ENCODE measurements at regions not wholly inside any gene's neighbourhood (a gene's known extent, or its start where the extent isn't known, plus 50 kb on each side); places are given as distances from the start of the nearest gene placed in this dataset.
A peak's percentile ranks its signal among the peaks of the same experiment; 100 is the strongest.

- DNase-seq: no peak
Measured at GRCh38 chr18:65547046-65547445, 203.8 kb upstream of the CDH7 start.

GRCh38 chr18:65544701-65545100 is 206.1 kb upstream of the CDH7 start:
- no peak for DNase-seq

DNA sequence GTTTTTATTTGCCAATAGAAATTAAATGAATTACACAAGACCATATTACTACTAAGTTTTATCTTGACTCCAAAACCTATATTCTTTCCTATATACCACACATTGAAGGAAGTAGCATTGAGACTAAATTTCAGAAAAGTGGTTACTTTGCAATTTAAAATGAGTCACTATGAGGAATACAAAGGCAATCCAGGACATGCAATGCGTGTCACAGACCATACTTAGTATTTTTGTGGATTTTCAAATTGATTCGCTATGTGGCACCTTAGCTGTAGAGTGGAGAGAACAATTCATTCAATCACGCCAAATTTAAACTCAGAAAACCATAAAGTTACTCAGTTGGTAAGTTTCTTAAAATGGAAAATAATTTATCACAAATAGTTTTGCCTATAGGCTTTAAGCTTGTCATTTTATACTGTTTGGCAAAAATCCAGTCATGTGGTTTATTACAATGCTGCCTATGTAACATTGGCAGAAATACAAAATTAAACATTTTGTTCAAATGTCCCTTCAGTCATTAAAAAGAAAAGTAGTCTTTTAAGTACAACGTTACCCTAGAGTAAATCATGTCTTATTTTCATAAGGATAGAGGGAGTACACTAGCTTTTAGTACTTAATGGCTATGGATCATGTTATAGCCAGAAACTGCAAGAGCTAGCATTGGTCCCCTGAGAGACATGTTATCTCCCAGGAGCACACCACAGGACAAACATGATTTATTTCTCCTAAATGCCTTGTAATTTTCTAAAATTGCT is 222.8 kb upstream of the CDH7 start:
- peak; percentile 77 for DNase-seq

GRCh38 chr18:65526099-65526498 is 224.7 kb upstream of the CDH7 start:
- no peak for DNase-seq

DNA sequence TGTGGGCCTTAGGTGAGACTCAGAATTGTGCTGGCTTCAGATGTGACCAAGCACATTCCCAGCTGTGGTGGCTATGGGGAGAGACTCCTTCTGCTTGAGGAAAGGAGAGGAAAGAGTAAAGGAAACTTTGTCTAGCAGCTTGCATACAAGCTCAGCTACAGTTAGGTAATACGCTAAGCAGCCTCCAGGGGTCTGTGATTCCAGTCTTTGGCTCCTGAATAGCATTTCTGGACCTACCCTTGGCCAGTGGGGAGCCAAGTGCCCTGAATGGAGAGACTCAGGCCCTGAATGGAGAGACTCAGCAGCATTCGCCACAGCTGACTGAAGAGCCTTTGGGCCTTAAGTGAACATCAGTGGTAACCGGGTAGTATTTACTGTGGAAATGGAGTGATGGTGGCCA is 227.4 kb upstream of the CDH7 start:
- DNase-seq: no peak

GRCh38 chr18:65522907-65523306 is 227.9 kb upstream of the CDH7 start:
- DNase-seq: no peak

GRCh38 chr18:65516209-65516608 is 234.6 kb upstream of the CDH7 start:
- DNase-seq: no peak

DNA sequence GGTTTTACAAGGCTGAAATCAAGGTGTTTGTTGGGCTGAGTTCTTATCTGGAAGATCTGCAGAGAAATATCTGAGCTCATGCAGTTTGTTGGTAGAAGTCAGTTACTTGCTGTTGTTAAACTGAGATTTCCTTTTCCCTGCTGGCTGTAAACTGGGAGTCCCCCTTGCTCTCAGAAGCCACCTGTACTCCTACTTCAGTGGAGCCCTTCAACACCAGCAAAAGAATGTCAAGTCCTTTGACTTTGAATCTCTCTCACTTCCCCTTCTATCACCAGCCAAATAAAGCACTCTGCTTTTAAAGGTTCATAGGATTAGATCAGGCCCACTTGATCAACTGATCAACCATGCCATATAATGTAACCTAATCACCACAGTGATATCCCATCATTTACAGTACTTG is 252.2 kb upstream of the CDH7 start:
- DNase-seq: no peak

GRCh38 chr18:65487569-65487968 is 263.2 kb upstream of the CDH7 start:
- DNase-seq: peak; percentile 68

DNA sequence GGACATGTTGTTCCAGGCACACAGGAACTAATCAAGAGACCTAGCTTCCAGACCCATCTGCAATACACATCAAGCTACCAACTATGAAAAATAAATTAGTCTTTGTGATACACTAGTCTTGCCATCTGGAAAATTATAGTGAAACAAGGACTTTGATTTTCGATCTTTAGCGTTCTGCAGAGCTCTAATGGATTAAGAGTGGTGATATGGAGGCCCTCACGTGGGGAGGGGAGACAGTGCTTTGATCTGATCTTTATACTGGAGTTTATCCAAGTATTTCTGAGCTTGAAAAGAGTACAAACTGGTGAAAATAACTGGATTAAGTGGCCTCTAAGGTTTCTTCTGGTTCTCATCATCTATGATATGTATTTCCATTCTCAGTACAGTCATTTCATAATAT is 273.4 kb upstream of the CDH7 start:
- DNase-seq: no peak

GRCh38 chr18:65468881-65469280 is 281.9 kb upstream of the CDH7 start:
- no peak for DNase-seq

DNA sequence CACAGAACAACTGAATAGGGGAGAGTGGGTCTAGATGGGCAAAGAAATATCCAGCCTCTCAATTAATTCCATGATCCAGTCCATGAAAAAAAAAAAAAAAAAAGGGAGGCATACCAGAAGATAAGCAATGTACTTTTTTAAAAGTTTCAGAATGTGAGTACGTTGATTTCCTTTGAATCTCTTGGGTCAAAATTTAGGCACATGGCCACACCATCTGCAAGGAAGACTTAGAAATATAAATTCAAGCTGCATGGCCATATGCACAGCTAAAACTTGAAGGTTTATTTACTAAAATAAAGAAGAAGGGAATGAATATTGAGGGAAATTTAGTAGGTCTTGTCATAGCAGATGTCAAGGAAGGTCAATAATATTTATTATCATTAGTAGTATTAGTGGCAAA is 286.5 kb upstream of the CDH7 start:
- DNase-seq: no peak

DNA sequence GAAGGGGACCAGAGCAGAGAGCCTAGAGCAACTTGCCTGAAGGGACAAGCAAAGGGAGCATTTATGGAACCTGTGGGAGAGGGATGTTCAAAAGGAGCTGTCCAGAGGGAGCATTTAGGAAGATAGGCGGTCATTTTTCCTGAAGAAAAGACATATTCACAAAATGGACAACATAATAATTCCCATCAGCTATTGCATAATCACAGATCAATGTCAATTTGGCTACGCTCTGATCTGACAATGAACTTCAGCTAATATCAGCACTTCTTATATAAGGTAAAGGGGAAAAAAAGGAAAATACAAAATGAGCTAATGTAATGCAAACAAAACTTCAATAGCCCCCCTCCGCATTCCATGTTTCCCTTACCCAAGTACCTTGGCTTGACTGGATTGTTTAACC is 291.1 kb upstream of the CDH7 start:
- DNase-seq: no peak

GRCh38 chr18:65458871-65459270 is 291.9 kb upstream of the CDH7 start:
- no peak for DNase-seq

GRCh38 chr18:65439188-65439587 is 311.6 kb upstream of the CDH7 start:
- DNase-seq: no peak

DNA sequence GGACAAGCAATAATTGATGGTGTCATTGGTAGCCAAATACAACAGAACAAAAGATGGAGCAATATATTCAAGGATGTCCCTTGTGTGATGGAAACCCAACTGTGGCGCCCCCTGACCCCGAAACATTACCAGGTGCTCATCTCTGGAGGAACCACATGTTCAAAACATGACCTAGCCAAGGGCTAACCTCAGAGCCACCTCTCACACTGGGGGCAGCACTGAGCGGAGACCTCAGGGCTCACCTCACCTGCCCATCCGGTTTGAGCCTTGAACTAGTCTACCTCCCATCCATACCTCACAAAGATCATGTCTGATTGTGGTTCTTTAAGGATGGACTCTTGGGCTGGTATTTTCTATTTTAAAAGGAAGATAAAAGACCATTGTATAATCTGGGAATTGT is 314.4 kb upstream of the CDH7 start:
- no peak for DNase-seq

DNA sequence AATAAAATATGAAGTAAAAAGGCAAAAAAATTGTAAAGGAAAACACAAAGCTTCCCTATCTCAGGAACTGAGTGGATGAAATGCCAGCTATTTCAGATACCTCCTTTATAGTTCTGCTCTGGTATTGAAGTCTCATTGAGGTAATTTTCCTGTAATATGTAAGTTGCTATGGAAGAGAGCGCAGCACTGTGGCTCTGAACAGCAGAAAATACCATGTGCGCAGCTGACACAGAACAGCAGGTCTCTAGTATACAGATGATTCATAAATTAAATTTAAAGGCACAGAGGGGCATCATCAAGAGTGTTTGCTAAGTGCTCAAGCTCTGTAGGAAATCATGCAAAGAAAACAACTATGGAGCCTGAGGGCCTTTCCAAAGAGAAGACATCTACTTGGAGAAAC is 315.3 kb upstream of the CDH7 start:
- DNase-seq: peak; percentile 17

DNA sequence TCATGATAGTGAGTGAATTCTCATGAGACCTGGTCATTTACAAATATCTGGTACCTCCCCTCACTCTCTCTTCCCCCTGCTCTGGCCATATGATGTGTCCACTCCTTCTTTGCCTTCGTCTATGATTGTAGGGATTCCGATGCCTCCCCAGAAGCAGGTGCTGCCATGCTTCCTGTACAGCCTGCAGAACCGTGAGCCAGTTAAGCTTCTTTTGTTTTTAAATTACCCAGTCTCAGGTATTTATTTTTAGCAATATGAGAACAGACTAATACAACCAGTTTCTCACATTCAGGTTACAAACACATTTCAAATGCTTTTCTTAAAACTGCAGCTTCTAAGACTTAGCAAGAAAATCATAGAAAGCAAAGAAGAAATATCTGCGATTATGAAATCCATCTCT is 321.2 kb upstream of the CDH7 start:
- DNase-seq: no peak

DNA sequence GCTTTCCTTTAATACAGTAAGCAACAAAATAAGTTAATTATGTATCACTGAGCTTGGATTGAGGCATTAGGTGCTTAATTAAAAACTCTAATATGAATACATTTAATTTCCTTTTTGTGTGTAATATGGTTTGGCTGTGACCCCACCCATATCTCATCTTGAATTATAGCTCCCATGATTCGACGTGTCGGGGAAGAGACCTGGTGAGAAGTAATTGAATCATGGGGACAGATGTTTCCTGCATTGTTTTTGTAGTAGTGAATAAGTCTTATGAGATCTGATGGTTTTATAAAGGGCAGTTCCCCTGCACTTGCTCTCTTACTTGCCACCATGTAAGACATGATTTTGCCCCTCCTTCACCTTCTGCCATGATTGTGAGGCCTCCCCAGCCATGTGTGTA is 325.4 kb upstream of the CDH7 start:
- no peak for DNase-seq

DNA sequence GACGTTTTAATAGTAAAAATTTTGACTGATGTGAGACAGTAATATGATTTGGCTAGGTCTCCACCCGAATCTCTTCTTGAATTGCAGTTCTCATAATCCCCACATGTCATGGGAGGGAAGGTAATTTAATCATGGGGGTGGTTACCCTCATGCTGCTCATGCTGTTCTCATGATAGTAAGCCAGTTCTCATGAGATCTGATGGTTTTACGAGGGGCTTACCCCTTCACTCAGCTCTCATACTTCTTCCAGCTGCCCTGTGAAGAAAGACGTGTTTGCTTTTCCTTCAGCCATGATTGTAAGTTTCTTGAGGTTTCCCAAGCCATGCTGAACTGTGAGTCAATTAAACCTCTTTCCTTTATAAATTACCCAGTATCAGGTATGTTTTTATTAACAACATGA is 327.0 kb upstream of the CDH7 start:
- DNase-seq: no peak

DNA sequence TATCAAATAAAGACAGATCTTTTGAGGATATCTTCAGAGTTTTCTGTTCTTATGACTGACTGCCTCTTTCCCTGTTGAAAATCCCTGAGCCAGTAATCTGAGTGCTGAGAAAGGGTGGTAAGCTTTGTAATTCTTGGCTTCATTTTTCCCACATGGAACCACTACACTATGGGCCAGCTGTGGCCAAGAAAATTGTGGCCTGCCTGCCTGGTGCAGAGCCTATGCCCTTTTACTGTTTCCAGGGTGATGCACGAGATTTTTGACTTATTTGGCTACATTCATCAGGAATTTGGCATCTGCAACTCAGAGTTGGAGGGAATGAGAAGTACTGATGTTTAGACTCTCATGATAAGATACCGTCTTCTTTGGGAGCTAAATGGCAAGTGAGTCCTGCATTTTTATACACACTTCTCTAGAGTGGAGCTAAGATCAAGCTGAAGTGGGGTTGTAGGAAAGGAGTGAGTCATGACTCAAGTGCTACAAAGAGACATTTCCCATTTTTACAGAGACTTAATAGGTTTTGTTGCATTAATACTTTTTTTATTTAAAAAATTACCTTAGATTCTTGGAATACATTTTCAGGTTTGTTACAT is 328.2 kb upstream of the CDH7 start:
- no peak for DNase-seq

DNA sequence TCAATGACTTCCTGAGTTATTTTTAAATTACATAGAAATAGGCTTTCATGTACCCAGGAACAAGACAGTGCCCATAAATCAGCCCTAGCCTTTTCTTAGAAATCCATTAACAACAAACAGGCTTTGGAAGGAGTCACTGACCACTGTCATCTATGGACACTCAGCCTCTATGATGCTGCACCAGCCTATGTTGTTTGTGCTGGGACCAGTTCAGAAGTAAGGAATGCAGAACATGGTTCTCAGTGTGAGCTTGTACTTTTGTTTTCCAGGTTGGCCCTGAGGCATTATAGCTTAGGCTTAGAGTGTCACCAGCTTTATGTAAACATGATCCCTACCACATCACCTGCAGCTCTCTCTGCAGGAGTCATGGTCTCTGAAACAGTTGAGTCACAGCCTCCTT is 335.7 kb upstream of the CDH7 start:
- DNase-seq: no peak

GRCh38 chr18:65414501-65414900 is 336.3 kb upstream of the CDH7 start:
- no peak for DNase-seq

DNA sequence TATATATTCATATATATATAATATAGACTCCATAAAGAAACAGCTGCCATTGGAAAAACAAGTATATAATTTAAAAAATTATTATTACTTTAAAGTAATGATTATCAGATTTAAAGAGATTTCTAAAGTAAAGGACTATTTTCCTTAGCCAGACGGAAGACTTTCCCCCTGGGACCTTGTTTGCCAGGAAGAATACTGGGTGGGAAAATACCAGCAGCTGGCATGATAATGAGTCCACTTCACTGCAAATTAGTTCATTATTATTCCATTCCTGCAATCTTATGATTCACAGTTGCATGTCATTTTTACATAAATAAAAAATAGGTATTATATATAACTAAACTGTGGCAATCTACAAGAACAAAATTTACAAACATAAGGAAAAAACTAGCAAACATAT is 339.8 kb upstream of the CDH7 start:
- peak; percentile 32 for DNase-seq

GRCh38 chr18:65409261-65409660 is 341.6 kb upstream of the CDH7 start:
- peak; percentile 68 for DNase-seq
